MCF 10A (cell line): ENCODE measurements at regions not wholly inside any gene's neighbourhood (a gene's known extent, or its start where the extent isn't known, plus 50 kb on each side); places are given as distances from the start of the nearest gene placed in this dataset.

ENCODE experiments used
- BruUV-seq: library from RNA; stranded (reverse); fragments of 400-500 nt; replicated peaks from 2 replicates; lab custom pipeline; 2021; lab: Mats Ljungman, UMichigan
- CTCF ChIA-PET: fragments of 300-600 bp; sonication (Branson Sonifier 250); formaldehyde crosslinking; extraction: SDS; loops from one replicate; lab custom pipeline; 2021; ENCODE audit warnings: antibody characterized with exemption, inconsistent platforms; lab: Yijun Ruan, JAX
- POLR2A ChIA-PET: fragments of 300-600, 350-650 bp; sonication (Branson Sonifier 250); formaldehyde crosslinking; extraction: SDS; loops from one replicate; lab custom pipeline; 2020; ENCODE audit warnings: antibody characterized with exemption, inconsistent platforms; lab: Yijun Ruan, JAX
- DNase-seq: peaks from one replicate; pipeline ENCODE4 v3.0.0-alpha.2; 2018; ENCODE audit not compliant: unreplicated experiment
- H3K27ac Mint-ChIP-seq: one replicate; pipeline ENCODE4 v1.8.0; 2022; ENCODE audit warnings: mild to moderate bottlenecking, low read depth, mixed read lengths; ENCODE audit not compliant: unreplicated experiment
- H3K27me3 Mint-ChIP-seq: one replicate; pipeline ENCODE4 v1.8.0; 2022; ENCODE audit warnings: mixed read lengths; ENCODE audit not compliant: insufficient read depth, unreplicated experiment
- H3K36me3 Mint-ChIP-seq: one replicate; pipeline ENCODE4 v1.8.0; 2022; ENCODE audit warnings: mild to moderate bottlenecking, moderate library complexity, mixed read lengths; ENCODE audit not compliant: insufficient read depth, unreplicated experiment
- H3K4me1 Mint-ChIP-seq: one replicate; pipeline ENCODE4 v1.8.0; 2022; ENCODE audit warnings: mixed read lengths; ENCODE audit not compliant: insufficient read depth, unreplicated experiment
- H3K4me3 Mint-ChIP-seq: one replicate; pipeline ENCODE4 v1.8.0; 2022; ENCODE audit warnings: mild to moderate bottlenecking, moderate library complexity, mixed read lengths; ENCODE audit not compliant: unreplicated experiment
- H3K9me3 Mint-ChIP-seq: one replicate; pipeline ENCODE4 v1.8.0; 2022; ENCODE audit warnings: mixed read lengths; ENCODE audit not compliant: unreplicated experiment
- intact Hi-C: fragments of 100-400 bp; cut with micrococcal nuclease; formaldehyde crosslinking; loops from 2 replicates; pipeline ENCODE4 v1.14.1; 2022
- TF ChIP-seq, protein P1 (sequence below): fragments of 200-600 bp; IDR thresholded peaks from one replicate; pipeline ENCODE4 v1.8.0; 2022; ENCODE audit warnings: antibody characterized with exemption, mild to moderate bottlenecking; ENCODE audit not compliant: unreplicated experiment

DNA sequence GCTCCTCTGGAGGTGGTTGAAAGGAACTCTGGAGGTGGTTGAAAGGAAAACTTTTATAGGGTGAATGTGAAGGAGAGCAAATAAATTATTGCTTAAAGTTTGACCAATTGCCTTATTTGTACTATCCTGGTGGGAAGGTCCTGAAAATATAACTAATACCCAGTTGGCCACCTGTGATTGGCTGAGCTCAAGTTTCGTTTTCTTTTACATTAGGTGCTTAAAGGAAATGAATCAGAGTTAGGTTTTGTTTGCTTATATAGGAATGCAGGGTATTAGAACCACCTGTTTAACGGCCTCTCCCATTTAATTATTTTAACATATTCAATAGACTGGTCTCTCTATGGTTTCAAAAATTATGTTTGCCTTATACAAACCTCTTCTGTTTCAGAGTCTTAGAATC, 497.6 kb downstream of the PRR32 start:
- POLR2A ChIA-PET: no interaction called here
- Mint-ChIP-seq H3K36me3 (no peaks in the 10 kb centered on the region), H3K27ac (no peak overlapping the region), H3K9me3 (no peaks in the 10 kb centered on the region), H3K4me1 (no peaks in the 10 kb centered on the region), H3K27me3 (no peaks in the 10 kb centered on the region), H3K4me3 (no peak overlapping the region)
- peak; percentile 1 for DNase-seq
- CTCF ChIA-PET: no interaction called here
- intact Hi-C loops: no loop called here
- TF ChIP-seq, protein P1, sequence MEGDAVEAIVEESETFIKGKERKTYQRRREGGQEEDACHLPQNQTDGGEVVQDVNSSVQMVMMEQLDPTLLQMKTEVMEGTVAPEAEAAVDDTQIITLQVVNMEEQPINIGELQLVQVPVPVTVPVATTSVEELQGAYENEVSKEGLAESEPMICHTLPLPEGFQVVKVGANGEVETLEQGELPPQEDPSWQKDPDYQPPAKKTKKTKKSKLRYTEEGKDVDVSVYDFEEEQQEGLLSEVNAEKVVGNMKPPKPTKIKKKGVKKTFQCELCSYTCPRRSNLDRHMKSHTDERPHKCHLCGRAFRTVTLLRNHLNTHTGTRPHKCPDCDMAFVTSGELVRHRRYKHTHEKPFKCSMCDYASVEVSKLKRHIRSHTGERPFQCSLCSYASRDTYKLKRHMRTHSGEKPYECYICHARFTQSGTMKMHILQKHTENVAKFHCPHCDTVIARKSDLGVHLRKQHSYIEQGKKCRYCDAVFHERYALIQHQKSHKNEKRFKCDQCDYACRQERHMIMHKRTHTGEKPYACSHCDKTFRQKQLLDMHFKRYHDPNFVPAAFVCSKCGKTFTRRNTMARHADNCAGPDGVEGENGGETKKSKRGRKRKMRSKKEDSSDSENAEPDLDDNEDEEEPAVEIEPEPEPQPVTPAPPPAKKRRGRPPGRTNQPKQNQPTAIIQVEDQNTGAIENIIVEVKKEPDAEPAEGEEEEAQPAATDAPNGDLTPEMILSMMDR: no peak
- BruUV-seq: no TSS peak

DNA sequence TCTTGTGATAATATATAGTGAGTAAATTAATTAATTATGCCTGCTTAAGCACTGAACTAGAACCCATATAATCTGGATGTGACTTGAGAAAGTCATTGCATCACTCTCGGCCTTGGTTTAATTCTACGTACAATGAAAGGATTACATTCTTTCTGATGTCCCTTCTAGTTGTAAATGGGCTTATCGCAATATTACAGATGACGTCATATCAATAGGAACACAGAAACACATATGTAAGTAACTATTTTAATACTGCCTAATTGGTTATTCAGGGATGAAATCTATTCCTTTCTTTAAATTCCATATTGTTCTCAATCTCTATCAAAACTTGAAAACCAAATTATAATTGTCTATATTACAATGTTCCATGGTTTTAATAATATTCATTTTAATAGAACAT, 504.6 kb downstream of the PRR32 start:
- H3K4me3 Mint-ChIP-seq: no peak overlapping the region
- intact Hi-C loops: no loop called here
- no peaks in the 10 kb centered on the region for H3K4me1 Mint-ChIP-seq

More for the DNA sequence above, 504.6 kb downstream of the PRR32 start:
- no peak for DNase-seq
- TF ChIP-seq, protein P1: no peak
- POLR2A ChIA-PET: no interaction called here
- CTCF ChIA-PET: no interaction called here
- no peak overlapping the region for H3K27ac Mint-ChIP-seq
- H3K9me3 Mint-ChIP-seq: peaks cover 10% of the 10 kb centered on the region
- no peaks in the 10 kb centered on the region for H3K36me3 Mint-ChIP-seq
- no peaks in the 10 kb centered on the region for H3K27me3 Mint-ChIP-seq
- BruUV-seq: no TSS peak
